ENCODE measurements at regions not wholly inside any gene's neighbourhood (a gene's known extent, or its start where the extent isn't known, plus 50 kb on each side); places are given as distances from the start of the nearest gene placed in this dataset.

- Histone ChIP-seq H4K20me1 (ENCODE audit: control insufficient read depth, extremely low read depth, insufficient read depth, low read length) (no peaks in the 10 kb centered on the region), H3K4me2 (ENCODE audit: extremely low read depth, insufficient read depth, low read length) (no peak overlapping the region), H3K27me3 (ENCODE audit: control insufficient read depth, insufficient read depth, low read length) (no peaks in the 10 kb centered on the region), H3K36me3 (ENCODE audit: control insufficient read depth, insufficient read depth, low read length) (no peaks in the 10 kb centered on the region), H3K9me3 (ENCODE audit: control insufficient read depth, insufficient read depth, low read depth, low read length) (no peaks in the 10 kb centered on the region), H3K4me3 (replicated peaks in 1 of 4; ENCODE audit: control extremely low read depth in 1 of 4, insufficient read depth in 1 of 4, low read depth in 3 of 4, low read length in 4 of 4) (no peak overlapping the region), H3K27ac (ENCODE audit: insufficient read depth, low read length) (no peak overlapping the region), H3K9ac (ENCODE audit: insufficient read depth, low read length) (no peak overlapping the region), H3K79me2 (ENCODE audit: control insufficient read depth, insufficient read depth, low read length) (no peaks in the 10 kb centered on the region), H2AFZ (ENCODE audit: low read length) (no peak overlapping the region), H3K4me1 (ENCODE audit: control insufficient read depth, extremely low read depth, insufficient read depth, low read length) (no peaks in the 10 kb centered on the region)
- TF ChIP-seq CTCF (conservative IDR thresholded peaks at IDR 0.05 in 1 of 2, IDR thresholded peaks at IDR 0.05 in 1 of 2; ENCODE audit: low read depth in 1 of 2, low read length in 2 of 2): no peak
- TF ChIP-seq EZH2 (IDR thresholded peaks at IDR 0.05; ENCODE audit: low read length, missing control alignments): no peak
- DNase-seq (ENCODE audit: low read depth in 2 of 2): peak; percentile 36 to 92
These were observed 463.2 kb downstream of the CDH2 start for GRCh38 chr18:27713738-27714095.

GRCh38 chr18:27713037-27713737 lies 463.7 kb downstream of the CDH2 start:
- H3K27me3 ChIP-seq (ENCODE audit: control insufficient read depth, insufficient read depth, low read length): no peaks in the 10 kb centered on the region
- no peaks in the 10 kb centered on the region for H3K36me3 ChIP-seq (ENCODE audit: control insufficient read depth, insufficient read depth, low read length)
- H4K20me1 ChIP-seq (ENCODE audit: control insufficient read depth, extremely low read depth, insufficient read depth, low read length): no peaks in the 10 kb centered on the region
- H3K27ac ChIP-seq (ENCODE audit: insufficient read depth, low read length): no peak overlapping the region
- H3K9me3 ChIP-seq (ENCODE audit: control insufficient read depth, insufficient read depth, low read depth, low read length): no peaks in the 10 kb centered on the region
- H3K4me3 ChIP-seq (replicated peaks in 1 of 4; ENCODE audit: control extremely low read depth in 1 of 4, insufficient read depth in 1 of 4, low read depth in 3 of 4, low read length in 4 of 4): no peak overlapping the region
- H3K4me1 ChIP-seq (ENCODE audit: control insufficient read depth, extremely low read depth, insufficient read depth, low read length): no peaks in the 10 kb centered on the region
- TF ChIP-seq CTCF (conservative IDR thresholded peaks at IDR 0.05 in 1 of 2, IDR thresholded peaks at IDR 0.05 in 1 of 2; ENCODE audit: low read depth in 1 of 2, low read length in 2 of 2) (no peak), EZH2 (IDR thresholded peaks at IDR 0.05; ENCODE audit: low read length, missing control alignments) (no peak)
- H3K4me2 ChIP-seq (ENCODE audit: extremely low read depth, insufficient read depth, low read length): no peak overlapping the region
- no peak overlapping the region for H3K9ac ChIP-seq (ENCODE audit: insufficient read depth, low read length)
- H3K79me2 ChIP-seq (ENCODE audit: control insufficient read depth, insufficient read depth, low read length): no peaks in the 10 kb centered on the region
- DNase-seq (ENCODE audit: low read depth in 2 of 2): peak in 1 of 2 donors; percentile 42
- H2AFZ ChIP-seq (ENCODE audit: low read length): no peak overlapping the region

- H2AFZ ChIP-seq (ENCODE audit: low read length): no peak overlapping the region
- H4K20me1 ChIP-seq (ENCODE audit: control insufficient read depth, extremely low read depth, insufficient read depth, low read length): no peaks in the 10 kb centered on the region
- H3K9ac ChIP-seq (ENCODE audit: insufficient read depth, low read length): no peak overlapping the region
- no peaks in the 10 kb centered on the region for H3K79me2 ChIP-seq (ENCODE audit: control insufficient read depth, insufficient read depth, low read length)
- no peaks in the 10 kb centered on the region for H3K9me3 ChIP-seq (ENCODE audit: control insufficient read depth, insufficient read depth, low read depth, low read length)
- H3K4me3 ChIP-seq (replicated peaks in 1 of 4; ENCODE audit: control extremely low read depth in 1 of 4, insufficient read depth in 1 of 4, low read depth in 3 of 4, low read length in 4 of 4): no peak overlapping the region
- no peak overlapping the region for H3K4me2 ChIP-seq (ENCODE audit: extremely low read depth, insufficient read depth, low read length)
- no peak overlapping the region for H3K27ac ChIP-seq (ENCODE audit: insufficient read depth, low read length)
- H3K27me3 ChIP-seq (ENCODE audit: control insufficient read depth, insufficient read depth, low read length): no peaks in the 10 kb centered on the region
- H3K36me3 ChIP-seq (ENCODE audit: control insufficient read depth, insufficient read depth, low read length): no peaks in the 10 kb centered on the region
- no peaks in the 10 kb centered on the region for H3K4me1 ChIP-seq (ENCODE audit: control insufficient read depth, extremely low read depth, insufficient read depth, low read length)
- DNase-seq (ENCODE audit: low read depth in 2 of 2): peak in 1 of 2 donors; percentile 5
- TF ChIP-seq CTCF (conservative IDR thresholded peaks at IDR 0.05 in 1 of 2, IDR thresholded peaks at IDR 0.05 in 1 of 2; ENCODE audit: low read depth in 1 of 2, low read length in 2 of 2) (no peak), EZH2 (IDR thresholded peaks at IDR 0.05; ENCODE audit: low read length, missing control alignments) (no peak)
These were observed 464.9 kb downstream of the CDH2 start for GRCh38 chr18:27712066-27712465.

Data from fibroblast of lung (primary cell).